ENCODE measurements at regions not wholly inside any gene's neighbourhood (a gene's known extent, or its start where the extent isn't known, plus 50 kb on each side); places are given as distances from the start of the nearest gene placed in this dataset.

DNA sequence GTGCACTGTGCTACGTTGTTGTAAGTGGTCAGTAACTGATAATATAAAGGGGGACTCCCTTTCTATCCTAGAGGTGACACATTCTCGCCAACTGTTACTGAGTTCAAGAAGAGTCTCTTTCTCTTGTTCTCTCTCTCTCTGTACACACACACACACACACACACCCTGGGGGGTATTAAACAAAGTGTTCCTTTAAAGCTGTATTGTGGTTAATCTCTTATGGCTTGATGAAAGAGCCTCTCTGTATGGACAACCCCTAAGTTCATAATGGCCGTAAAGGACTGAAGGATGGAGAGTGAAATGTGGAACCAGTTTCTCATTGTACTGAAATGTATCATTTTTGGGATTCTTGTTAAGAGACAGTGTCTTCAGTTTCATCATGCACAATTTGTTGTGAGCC, 145.2 kb upstream of the BMPER start:
- no peak for DNase-seq

- DNase-seq = no peak
Observed at GRCh38 chr7:33760834-33761233, 144.5 kb upstream of the BMPER start.

DNA sequence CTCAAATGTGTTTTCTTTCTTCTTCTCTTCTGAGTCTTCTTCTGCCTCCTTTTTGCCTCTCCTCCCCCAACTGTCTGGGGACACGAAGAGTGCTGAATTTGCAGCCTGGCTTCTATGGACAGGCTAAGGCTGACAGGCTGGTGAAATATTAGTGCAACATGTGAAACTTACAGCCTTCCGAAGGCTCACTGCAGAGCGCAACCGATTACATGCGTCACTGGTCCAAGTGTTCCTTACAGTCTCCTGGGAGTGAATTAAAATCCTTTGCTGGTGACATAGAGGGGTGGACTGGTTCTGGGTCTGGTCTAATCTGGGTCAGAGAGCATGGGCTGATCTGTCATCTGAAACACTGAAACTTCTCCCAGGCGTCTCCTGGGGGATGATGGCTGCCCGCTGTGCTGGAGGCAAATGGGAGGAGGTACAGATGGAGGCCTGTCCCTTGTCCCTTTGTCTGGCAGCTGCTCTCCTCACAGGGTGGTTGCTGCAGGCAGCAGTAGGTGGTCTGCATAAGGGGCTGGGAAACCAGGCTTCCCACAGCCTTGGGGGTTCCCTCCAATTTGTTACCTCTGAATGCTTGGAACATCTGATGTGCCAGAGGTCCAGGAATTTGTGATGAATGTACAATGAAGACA, 143.8 kb upstream of the BMPER start:
- DNase-seq = no peak

GRCh38 chr7:33762151-33762910, 143.0 kb upstream of the BMPER start:
- DNase-seq = no peak

- no peak for DNase-seq
Observed at GRCh38 chr7:33762911-33763306, 142.4 kb upstream of the BMPER start.

GRCh38 chr7:33764752-33765451, 140.4 kb upstream of the BMPER start:
- no peak for DNase-seq

DNA sequence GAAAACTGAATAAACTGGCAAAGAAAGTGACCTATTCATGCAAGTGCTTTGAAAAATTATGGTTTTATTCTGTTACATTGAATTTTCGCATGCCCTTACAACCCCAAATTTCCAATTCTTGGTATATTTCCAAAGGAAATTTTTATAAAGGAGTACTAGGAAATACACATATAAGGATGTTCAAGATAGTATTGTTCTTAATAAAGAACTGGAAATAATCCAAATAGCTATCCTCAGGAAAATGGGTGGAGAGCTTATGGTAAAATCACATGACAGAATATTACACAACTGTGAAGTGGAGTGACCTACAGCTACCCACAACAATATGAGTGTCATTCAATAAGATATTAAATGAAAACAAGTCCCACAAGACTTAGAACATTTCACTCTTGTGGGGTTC, 138.9 kb upstream of the BMPER start:
- no peak for DNase-seq

- no peak for DNase-seq
Observed at GRCh38 chr7:33769930-33770329, 135.4 kb upstream of the BMPER start.

- DNase-seq = no peak
Observed at GRCh38 chr7:33770576-33770975, 134.8 kb upstream of the BMPER start.

DNA sequence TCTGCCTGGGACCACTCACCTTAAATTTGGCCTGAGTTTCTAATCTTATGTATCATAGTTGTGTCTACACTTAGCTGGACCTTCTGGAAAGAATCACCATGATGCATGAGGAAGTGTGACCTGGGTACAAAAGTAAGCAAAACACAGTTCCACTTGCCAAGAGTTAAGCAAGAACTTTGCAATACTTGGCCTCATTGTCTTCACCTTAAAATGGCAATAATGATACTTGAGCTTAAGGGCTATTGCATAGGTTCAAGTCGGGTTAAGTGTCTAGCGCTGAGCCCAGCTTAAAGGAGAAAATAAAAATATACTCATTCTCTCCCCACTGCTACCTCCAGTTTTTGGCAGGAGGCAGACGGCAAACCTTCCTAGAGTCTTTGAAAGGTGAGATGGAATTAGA, 133.9 kb upstream of the BMPER start:
- DNase-seq = no peak

GRCh38 chr7:33773053-33773452, 132.3 kb upstream of the BMPER start:
- no peak for DNase-seq

DNA sequence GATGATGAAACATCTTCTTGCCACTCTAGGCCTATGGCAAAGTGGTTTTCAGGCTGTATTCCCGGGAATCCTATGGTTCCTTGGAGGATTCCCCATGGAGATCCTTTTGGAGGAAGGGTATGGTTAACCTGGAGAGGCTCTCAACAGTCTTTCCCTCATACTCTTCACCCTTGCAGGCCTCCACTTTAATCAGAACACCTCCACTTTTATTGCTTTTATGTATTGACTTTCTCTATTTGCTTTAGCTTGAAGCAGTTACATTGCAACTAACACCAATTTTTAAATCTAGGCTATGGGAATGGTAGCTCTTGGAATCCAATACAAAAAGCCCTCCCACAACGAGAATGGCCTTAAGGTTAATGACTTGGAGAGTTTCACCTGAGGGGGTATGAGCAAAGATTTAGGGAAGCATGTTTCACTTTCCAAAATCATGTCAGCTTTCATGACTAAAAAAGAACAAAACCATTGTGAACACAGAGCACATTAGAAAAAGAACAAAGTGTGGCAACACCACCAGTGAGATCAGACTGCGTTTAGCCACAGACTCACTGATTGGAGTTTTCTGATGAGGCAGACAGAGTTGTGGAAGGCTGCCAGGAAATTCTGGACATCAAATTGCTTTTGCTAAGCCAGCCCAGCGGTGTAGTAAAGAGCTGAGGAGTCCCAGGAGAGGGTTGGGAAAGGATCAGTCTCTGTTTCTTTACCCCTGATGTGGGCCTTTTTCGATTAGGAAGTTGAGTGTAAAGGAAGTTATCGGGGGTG, 130.4 kb upstream of the BMPER start:
- DNase-seq = peak; percentile 60

DNA sequence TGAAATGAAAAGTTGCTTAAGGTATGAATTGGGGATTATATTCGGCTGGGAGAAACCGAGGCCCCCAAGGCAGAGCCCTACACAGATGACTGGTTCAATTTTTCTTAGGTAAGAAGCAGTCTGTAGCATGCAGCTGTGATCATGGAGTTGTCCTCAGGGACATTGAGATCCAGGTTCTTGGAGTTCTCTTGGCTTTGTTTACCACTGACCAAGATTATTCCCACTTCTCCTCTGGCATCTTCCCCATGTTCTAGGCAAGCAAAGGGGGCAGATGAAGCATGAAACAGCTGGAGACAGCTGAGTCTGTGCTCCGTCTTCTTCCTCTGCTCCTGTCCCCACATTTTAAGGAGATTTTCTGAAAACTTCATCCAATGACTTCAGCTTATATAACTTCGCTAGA, 129.5 kb upstream of the BMPER start:
- DNase-seq = no peak

DNA sequence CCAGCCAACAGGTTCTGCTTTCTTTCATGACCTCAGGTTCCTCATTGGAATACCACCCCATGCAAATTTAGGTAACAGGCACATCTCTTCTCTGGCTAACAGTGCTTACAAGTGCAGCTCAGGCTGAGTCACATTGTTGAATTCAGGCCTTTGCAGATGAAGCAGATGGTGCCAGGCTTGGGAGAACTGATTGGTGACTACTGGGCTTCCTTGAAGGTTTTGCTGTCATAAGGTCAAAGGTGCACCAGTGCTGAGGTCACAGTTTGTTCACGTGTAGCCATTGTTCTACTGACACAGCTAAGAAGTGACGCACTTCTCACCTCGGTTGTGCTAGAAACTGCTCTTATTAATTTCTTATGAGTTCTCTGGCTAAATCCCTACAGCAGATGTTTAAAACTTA, 128.6 kb upstream of the BMPER start:
- no peak for DNase-seq

DNA sequence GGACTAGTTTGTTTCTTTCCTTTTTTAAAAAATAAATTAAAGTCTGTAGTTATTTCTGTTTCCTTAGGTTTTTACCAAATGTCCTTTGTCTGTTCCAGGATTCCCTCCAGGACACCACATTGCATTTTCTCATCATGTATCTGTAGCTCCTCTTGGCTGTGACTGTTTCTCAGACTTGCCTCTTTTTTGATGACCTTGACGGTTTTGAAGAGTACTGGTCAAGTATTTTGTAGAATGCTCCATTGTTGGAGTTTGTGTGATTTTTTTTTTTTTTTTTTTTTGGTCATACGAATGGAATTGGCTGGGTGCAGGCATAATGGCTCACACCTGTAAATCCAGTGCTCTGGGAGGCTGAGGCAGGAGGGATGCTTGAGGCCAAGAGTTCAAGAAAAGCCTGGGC, 127.1 kb upstream of the BMPER start:
- no peak for DNase-seq

DNA sequence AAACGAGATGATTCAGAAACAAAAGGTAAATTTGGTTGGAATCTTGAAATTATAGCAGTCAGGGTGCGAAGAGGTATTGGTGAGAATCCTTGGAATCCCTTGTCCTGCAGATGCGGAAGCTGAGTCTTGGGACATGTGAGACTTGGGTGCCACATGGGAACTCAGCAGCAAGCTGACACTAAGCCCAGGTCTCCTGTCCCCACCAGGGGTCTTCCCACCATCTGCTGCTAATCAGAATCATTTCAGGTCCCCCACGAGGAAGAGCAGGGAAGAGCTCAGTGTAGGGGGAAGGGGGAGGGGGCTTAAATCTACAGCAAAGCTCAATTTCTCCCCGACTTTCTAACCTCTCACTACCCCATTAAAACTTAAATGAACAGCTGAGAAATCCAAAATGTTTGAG, 126.1 kb upstream of the BMPER start:
- no peak for DNase-seq

- DNase-seq = no peak
Observed at GRCh38 chr7:33781167-33781566, 124.2 kb upstream of the BMPER start.

GRCh38 chr7:33781796-33782195, 123.5 kb upstream of the BMPER start:
- no peak for DNase-seq

GRCh38 chr7:33784000-33784399, 121.3 kb upstream of the BMPER start:
- DNase-seq = no peak

DNA sequence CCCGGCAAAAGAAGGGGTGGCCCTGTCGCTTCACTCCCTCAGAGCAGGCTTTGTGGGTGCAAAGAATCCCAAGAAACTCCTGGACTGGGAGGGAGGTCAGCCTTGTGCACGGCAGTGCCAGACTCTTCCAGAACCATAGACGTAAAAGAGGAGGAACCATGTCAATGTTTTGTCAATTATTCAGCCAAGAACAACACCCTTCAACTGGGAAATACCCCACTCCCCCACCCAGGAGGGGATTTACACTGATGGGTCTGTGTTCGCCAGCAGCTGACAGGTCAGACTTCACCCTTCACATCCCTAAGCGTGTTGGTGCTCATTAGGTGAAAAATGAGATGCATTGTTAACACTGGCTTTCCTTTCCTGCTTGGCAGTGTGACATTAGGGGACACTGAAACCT, 116.8 kb upstream of the BMPER start:
- no peak for DNase-seq

- DNase-seq = peak; percentile 32
Observed at GRCh38 chr7:33789871-33790630, 115.3 kb upstream of the BMPER start.

- DNase-seq = no peak
Observed at GRCh38 chr7:33790746-33791145, 114.6 kb upstream of the BMPER start.

DNA sequence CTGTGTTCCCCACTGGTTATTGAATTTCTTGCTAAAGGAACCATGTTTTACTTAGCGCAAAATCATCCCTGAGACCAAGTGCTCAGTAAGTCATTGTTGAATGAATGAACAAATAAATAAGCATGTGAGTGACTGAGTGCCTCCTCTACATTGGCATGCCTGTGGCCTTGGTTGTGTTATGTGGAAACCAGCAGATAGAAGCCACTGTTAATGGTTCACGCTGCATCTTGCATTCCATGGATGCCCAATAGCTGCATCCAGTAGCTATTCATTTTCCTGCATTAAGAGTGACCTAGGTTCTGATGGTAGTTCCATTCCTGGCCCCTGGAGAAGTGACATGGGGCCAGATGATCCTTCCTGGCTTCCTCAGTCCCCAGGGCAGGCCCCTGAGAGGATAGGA, 113.3 kb upstream of the BMPER start:
- no peak for DNase-seq
